Stimulated activated CD8-positive, alpha-beta memory T cell treated with anti-CD3 and anti-CD28 coated beads, Interleukin-12 subunit alpha, Interleukin-12 subunit beta, amount 100 ng/mL, for 24 hours (primary cell): ENCODE measurements at regions not wholly inside any gene's neighbourhood (a gene's known extent, or its start where the extent isn't known, plus 50 kb on each side); places are given as distances from the start of the nearest gene placed in this dataset.

Experiments
- DNase-seq: peaks from one replicate; pipeline ENCODE4 v3.0.0-alpha.2; 2020; ENCODE audit errors: extremely low read depth

GRCh38 chr2:219998107-219998506 lies 370.7 kb downstream of the SLC4A3 start:
- no peak for DNase-seq

- no peak for DNase-seq
These were observed 371.3 kb downstream of the SLC4A3 start for GRCh38 chr2:219998714-219999227.

- no peak for DNase-seq
These were observed 372.6 kb downstream of the SLC4A3 start for GRCh38 chr2:220000080-220000479.

GRCh38 chr2:220000586-220000985 lies 373.2 kb downstream of the SLC4A3 start:
- no peak for DNase-seq

- no peak for DNase-seq
These were observed 374.3 kb downstream of the SLC4A3 start for GRCh38 chr2:220001751-220002150.

GRCh38 chr2:220002251-220002650 lies 374.8 kb downstream of the SLC4A3 start:
- no peak for DNase-seq

- no peak for DNase-seq
These were observed 375.3 kb downstream of the SLC4A3 start for GRCh38 chr2:220002699-220003098.

- DNase-seq, result no peak
These were observed 377.9 kb downstream of the SLC4A3 start for GRCh38 chr2:220005362-220005761.

GRCh38 chr2:220006152-220006621 lies 378.8 kb downstream of the SLC4A3 start:
- no peak for DNase-seq

GRCh38 chr2:220011859-220012258 lies 384.4 kb downstream of the SLC4A3 start:
- no peak for DNase-seq

GRCh38 chr2:220014961-220015360 lies 387.5 kb downstream of the SLC4A3 start:
- no peak for DNase-seq

GRCh38 chr2:220015576-220015975 lies 388.1 kb downstream of the SLC4A3 start:
- no peak for DNase-seq

- no peak for DNase-seq
These were observed 397.8 kb downstream of the SLC4A3 start for GRCh38 chr2:220025207-220025606.

- DNase-seq, result no peak
These were observed 401.6 kb downstream of the SLC4A3 start for GRCh38 chr2:220029013-220029412.

GRCh38 chr2:220033546-220033945 lies 406.1 kb downstream of the SLC4A3 start:
- no peak for DNase-seq

- DNase-seq, result no peak
These were observed 407.1 kb downstream of the SLC4A3 start for GRCh38 chr2:220034426-220035130.

- DNase-seq, result no peak
These were observed 409.0 kb downstream of the SLC4A3 start for GRCh38 chr2:220036431-220036830.

GRCh38 chr2:220040346-220040745 lies 412.9 kb downstream of the SLC4A3 start:
- DNase-seq, result no peak

GRCh38 chr2:220041447-220041846 lies 414.0 kb downstream of the SLC4A3 start:
- DNase-seq, result no peak

GRCh38 chr2:220043155-220043989 lies 415.9 kb downstream of the SLC4A3 start:
- no peak for DNase-seq

GRCh38 chr2:220043990-220044335 lies 416.5 kb downstream of the SLC4A3 start:
- no peak for DNase-seq

- DNase-seq, result no peak
These were observed 417.0 kb downstream of the SLC4A3 start for GRCh38 chr2:220044383-220044782.

GRCh38 chr2:220046507-220046906 lies 419.1 kb downstream of the SLC4A3 start:
- DNase-seq, result no peak
